ENCODE measurements at regions not wholly inside any gene's neighbourhood (a gene's known extent, or its start where the extent isn't known, plus 50 kb on each side); places are given as distances from the start of the nearest gene placed in this dataset.

DNA sequence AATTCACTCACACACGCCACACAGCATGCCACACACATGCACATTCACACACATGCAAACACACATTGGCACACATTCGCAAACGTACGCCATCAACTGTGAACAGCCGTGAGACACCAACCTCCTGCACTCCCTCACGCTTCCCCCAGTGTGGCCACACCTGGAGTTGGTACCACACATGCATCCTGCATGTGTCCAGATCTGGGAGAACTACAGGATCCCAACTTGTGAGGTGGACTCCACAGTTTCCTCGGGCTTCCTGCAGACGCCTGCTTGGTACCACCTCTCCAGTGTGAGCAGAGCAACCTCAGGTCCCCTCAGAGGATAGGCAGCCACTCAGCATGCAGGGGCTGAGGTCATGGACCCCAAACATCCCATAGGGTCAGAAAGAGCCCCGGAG is 239.0 kb downstream of the EIPR1 start:
- DNase-seq: no peak

DNA sequence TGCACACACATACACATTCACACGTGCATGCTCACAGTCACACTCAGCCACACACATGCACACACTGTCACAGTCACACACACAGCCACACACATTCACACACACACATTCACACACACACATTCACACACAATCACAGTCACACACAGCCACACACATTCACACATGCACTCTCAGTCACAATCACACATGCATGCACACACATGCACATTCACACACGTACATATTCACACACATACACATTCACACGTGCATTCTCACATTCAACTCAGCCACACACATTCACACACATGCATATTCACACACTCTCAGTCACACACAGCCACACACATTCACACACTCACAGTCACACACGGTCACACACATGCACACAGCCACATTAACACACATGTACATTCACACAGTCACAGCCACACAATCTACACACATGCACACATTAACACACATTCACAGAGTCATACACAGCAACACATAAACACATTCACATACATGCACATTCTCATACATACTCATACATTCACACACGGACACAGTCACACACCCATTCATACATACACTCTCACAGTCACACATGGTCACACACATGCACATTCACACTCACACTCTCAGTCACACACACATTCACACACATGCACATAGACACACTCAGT is 239.8 kb downstream of the EIPR1 start:
- no peak for DNase-seq

DNA sequence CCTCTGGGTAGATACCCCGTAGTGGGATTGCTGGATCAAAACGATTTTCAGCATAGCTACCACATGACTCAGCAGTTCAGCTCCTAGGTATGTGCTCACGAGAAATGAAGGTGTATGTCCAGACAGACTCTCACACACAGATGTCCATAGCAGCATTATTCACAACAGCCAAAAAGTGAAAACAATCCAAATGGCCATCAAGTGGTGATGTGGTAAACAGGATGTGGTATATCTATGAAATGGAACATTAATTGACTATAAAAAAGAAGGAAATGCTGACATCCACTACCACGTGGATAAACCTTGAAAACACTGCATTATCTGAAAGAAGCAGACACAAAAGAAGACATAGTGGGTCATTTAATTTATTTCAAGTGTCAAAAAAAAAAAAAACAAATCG is 241.9 kb downstream of the EIPR1 start:
- no peak for DNase-seq

DNA sequence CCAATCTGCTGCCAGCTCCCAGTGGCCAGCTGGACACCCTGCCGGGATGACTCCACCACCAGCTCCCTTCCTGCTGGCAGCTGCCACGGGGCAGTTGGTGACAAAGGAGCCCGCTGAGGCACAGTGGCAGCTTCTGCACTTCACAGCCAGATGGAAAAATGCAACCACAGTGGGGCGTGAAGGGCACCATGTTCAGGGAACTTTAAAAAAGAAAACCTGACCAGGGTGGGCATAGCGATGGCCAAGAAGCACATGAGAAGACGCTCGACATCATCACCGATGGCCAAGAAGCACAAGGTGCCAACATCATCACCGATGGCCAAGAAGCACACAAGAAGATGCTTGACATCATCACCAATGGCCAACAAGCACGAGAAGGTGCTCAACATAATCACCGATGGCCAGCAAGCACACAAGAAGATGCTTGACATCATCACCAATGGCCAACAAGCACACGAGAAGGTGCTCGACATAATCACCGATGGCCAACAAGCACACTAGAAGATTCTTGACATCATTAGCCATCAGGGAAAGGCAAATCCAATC is 243.5 kb downstream of the EIPR1 start:
- DNase-seq: no peak

DNA sequence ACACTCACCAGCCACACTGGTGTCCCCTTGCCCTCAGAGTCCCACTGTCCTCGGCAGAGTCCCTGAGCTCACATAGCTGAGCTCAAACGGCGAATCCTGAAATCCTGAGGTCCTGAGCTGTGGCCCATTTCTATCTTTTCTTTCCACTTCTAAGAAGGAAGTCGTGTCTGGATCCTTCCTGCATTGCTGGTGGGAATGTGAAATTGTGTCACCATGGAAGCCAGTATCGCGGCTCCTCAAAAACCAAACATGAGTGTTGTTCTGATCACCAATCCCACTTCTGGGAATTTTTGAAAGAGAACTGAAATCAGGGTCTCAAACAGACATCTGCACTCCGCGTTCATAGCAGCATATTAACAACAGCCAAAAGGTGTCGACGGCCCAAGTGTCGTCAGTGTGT is 244.7 kb downstream of the EIPR1 start:
- DNase-seq: no peak

DNA sequence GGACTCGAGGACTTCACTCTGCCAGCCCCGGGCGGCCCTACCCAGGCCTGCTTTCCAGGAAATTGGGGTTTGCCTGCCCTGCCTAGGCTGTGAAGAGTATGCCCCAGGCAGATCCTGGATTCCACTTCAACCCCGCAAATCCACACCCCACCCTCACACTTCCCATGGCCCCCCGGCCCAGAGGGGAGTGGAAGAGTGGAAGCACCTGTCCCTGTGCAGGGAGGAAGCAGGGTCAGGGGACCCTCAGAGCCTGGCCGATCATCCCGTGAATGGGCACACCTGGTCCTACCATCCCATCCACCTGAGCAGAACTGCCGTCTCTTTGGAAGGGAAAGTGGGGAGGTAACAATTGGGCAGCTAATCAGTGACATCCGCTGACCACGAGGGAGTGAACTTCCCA is 245.2 kb downstream of the EIPR1 start:
- no peak for DNase-seq

DNA sequence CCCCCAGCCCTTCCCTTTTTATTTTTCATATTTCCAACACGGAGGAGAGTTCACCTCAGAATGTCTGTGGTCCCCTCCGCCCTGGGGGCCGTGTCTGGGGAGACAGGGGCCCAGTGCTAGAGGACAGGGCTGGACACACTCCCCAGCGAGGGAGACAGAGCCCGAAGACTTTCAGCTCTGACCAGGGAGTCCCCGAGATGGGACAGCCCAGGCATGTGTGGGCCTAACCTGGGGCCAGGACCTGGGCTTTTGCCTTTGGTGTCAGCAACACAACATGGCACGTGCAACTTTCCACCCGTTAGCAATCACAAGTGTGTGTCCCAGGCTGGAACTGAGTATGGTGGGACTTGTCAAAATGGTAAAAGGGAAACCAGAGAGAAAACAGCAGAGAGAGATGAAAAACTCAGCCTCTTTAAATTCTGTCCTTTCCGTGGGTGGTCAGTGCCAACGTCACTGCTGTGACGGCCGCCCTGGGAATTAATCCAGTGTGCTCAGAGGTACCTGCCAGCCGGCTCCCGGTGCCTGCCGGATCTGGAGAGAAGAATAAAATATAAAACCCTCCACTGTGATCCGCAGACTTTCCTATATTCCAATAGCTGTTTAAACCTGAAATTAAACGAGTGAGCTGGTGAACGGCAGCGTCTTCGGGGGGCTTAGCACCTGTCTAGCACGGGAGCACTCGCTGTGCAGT is 245.8 kb downstream of the EIPR1 start:
- DNase-seq: no peak

DNA sequence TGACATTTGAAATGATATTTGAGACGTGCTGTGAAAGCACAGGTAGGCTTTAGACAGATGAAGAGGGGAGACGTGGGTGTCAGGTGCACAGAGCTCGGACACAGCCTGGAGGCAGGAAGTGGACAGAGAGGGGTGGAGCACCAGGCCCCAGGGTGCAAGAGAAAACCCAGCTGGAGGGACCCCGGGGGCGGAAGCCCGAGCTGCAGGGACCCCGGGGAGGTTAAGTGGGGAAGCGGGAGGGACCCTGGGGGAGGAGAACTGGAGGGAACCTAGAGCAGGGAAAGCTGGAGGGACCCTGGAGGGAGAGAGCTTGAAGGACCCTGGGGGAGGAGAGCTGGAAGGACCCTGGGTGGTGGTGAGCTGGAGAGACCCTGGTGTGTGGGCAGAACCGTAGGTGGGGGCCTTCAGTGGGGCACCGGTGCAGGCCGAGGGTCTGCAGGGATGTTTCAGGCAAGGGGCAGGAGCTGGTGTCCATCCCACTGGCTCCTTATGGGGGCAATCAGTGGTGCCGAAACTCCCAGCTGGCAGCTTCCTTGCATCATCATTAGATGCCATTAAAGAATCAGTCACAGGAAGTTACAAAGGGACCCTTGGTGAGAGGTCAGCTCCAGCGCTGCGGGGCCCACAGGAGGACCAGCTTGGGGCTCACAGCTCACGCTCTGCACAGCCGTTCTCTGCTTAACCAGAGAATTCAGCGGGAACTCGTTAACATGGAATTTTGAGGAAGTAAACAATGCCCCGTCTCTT is 246.6 kb downstream of the EIPR1 start:
- DNase-seq: no peak

DNA sequence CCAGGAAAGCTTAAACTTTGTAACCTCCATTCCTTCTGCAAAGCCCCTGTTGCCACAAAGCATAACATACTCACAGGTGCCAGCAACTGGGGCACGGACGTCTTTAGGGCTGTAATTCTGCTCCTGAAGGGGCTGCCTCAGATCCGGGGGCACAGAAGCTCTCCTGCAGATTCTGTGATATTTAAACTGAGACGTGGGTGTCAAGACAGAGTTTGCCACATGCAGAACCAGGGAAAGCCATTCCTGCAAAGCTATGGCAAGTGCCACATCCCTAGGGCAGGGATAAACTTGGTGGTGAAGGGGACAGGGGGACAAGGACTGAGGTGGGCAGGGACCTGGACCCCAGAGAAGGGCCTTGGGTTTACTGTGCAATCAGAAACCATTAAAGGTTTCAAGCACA is 247.2 kb downstream of the EIPR1 start:
- no peak for DNase-seq

DNA sequence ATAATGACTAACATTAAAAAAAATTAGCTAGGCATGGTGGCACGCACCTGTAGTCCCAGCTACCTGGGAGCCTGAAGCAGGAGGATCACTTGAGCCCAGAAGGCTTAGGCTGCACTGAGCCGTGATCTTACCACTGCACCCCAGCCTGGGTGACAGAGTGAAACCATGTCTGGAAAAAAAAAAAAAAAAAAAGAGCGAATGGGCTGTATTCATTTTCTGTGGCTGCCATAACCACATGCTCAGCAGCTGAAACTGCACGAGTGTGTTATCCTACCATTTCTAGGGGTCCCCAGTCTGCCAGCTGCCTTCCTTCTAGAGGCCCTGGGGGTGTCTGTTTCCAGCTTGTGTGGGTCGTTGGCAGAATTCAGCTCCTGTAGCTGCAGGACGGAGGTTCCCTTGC is 247.8 kb downstream of the EIPR1 start:
- DNase-seq: no peak

DNA sequence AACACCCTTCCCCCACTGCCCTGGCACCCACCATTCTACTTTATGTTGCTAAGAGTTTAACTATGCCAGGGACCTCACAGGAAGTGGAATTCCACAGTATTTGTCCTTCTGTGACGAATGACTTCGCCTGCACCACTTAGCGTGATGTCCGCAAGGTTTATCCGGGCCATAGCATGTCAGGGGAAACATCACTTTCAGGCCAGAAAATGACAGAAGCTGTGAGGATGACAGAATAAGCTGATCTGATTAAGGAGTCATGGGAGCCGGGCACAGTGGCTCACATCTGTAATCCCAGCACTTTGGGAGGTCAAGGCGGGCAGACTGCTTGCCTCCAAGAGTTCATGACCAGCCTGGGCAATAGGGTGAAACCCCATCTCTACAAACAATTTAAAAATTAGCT is 248.8 kb downstream of the EIPR1 start:
- DNase-seq: no peak

DNA sequence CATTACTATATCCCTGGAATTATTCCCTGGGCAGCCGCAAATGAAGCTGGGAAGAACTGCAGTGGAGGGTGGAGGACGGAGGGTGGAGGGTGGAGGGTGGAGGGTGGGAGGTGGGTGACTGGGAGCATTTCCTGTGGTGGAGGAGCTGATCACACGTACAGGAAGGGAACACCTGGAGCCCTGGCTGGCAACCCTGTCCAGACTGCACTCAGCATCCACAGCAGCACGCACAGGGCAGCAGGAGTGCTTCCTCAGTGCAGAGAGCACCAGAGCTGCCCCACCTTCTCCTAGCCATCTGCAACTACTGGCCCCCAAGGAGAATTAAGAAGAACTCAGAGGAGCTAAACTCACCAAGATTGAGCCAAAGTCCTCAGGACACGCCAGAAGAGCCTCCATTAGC is 249.9 kb downstream of the EIPR1 start:
- no peak for DNase-seq

DNA sequence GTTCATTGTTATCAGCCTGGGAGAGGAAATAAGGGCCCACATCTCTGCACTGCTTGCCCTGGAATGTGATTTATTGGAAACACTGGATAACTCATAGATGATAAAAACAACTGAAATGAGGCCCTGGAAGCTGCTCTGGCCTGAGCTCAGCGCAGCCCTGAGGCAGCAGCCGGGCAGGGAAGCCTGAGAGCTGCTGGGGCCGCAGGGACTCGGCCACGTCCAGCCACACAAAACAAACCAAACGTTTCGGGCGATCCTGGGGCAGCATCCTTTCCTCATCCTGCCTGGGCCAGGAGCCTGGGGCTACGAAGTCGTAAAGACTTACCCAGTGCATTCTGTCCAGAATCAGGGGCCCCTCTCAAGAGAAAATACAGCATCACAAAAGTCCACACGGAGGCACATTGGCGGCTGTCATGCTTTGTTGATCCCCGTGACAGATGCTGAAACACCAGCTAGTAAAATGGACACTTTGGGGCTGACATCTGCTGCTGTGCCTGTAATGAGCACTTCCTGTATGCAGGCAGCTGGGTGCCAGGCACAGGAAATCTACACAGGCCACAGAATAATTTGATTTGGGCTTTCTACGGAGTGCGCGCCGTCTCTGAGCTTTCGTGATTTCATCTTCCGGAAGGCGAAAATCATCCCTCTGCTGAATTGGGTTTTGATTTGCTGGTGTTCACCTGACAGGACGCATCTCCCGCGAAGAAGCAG is 250.6 kb downstream of the EIPR1 start:
- no peak for DNase-seq

DNA sequence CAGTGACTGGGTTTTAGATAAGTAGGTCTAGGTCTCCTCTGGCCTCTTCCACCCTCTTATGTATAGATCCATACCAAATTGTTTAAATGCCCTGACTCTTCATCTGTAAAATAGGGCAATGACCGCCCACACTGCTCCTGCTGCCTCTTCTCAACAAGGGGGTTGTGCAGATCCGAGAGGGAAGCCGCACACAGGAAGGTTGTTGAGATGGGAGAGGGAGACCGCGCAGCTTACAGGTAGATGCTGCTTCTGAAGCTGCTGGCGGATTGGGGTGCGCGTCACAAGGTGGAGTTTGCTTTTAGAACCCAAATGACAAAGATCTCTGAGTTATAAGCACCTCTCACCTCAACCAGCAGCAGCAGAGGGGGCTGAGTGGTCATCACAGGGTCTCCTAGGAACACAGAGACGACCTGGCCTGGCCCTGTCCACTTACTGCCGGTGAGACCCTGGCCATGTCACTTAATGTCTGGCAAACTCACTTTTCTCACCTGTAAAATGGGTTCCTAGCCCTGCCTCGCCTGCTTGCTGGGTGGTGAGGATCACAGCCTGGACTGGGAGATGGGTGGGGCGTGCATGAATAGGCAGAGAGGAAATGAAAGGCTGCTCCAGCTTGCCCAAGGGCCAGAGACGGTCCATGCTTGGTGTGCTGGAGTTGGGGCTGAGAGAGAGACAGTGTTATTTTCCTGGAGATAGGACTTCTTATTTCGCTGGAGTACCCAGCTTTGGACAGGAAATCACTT is 251.3 kb downstream of the EIPR1 start:
- DNase-seq: no peak

DNA sequence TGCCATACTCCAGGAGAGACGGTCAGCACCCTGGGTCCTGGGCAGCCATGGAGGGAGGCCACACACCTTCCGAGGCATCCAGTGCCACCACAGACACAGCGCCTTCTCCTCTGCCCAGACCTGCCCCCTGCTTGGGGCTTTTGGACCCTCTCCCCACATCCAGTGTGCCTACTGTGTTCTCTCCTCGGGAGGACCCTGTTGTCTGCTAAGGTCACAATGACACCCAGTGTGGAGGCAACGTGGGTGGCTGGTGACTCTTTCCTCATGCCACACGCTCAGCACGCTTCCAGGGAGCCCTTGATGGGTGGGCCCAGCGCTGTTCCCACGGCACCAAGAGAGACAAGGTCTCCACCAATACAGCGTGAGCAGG is 251.9 kb downstream of the EIPR1 start:
- no peak for DNase-seq

DNA sequence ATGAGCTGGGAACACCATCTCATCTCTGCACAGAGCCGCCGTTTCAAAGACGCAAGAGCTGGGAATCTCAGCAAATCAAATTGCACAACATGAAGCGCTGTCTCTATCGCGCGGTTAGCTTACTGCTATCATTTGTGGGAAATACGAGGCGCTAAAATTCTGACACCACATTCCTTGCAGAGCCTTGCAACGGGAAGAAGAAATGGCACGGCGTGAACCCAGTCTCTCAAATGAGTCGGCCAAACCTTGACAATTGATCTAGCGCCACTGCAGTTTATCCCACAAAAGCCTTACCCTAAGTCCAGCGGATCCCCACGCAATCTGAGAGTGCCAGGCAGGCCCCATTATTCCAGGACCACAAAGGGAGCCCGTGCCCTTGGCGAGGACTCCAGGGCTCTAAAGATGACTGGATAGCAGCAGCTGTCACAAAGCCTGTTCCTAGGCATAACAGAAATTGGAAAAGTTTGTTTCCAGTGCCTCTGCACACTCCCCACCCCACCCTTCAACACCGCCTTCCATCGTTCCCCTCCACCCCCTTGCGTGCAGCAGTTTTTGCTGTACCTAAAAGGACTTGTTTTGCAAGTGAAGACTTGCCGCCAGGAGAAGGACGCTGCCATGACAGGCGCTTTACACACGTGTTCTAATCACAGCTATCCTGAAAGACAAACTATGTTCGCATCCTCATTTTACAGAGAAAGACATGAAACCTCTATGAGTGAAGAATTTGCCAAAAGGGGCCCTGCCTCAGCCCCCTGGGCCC is 252.4 kb downstream of the EIPR1 start:
- no peak for DNase-seq

DNA sequence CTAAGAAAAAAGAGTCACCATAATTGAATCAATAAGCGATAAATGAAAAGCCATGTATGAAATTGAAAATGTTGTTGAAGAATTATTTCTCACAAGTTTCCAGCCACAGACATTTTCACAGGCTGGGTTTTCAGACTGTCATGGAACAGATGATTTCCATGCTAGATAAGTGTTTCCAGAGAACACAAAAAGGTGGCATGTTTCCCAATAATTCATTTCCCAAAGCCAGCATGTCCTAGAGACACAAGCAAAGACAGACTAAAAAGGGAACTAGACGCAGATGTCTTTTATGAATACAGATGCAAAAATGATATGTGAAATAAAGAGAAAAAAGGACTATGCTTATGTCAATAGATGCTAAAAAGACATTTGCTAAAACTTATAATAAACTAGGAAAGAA is 255.1 kb downstream of the EIPR1 start:
- DNase-seq: no peak

DNA sequence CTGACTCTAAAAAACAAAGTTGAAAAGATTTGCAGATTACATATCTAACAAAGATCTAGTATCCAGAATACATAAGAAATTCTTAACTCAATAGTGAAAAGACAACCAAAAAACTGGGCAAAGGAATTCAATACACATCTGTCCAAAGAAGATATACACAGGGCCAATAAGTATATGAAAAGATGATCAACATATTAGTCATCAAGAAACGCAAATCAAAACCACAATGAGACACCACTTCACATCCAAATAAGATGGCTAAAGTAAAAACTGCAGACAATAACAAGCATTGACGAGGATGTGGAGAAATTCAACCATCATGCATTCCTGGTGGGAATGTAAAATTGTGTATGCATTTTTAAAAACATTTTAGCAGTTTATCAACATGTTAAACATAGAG is 256.0 kb downstream of the EIPR1 start:
- no peak for DNase-seq

DNA sequence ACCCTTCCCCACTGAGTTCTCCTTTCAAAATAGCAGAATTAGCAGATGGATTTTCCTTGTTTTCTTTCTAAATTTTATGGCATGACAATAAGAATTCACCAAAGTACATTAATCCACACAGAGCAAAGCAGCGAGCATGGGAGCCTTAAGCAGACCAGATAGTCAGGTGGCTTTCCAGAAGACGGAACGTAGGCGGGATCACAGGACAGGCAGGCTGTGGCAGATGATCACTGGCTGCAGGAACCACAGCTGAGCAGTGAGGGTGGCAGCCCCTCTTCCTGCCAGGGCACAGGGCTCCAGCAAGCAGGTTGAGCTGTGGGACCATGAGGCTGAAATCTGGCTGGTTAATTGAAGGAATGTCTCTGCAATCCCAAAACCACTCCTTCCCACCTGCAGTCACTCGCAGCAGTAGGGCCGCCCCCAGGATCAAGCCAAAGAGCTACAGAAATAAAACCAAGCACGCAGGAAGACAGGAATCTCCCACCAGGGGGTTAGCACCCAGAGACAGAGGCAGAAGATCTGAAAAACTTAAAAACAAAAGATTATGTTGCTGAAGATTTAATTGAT is 259.9 kb downstream of the EIPR1 start:
- DNase-seq: no peak

DNA sequence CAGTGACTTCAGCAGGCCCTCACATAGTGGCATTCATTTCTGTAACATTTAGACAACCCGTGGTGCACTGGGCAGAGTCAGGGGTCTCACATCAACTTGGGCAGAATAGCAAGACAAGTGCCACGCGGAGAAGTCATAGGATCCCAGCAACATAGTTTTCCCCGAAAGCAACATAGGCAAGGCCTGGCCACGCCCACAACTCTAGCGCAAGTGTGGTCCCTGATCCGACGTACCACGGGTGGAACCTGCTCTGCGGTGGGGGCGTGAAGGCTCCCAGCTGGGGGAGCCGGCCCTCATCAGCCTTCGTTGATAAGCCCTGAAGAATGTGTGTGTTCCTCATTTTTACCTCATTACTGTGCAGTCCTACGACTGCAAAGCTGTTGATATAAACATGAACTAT is 261.2 kb downstream of the EIPR1 start:
- no peak for DNase-seq

DNA sequence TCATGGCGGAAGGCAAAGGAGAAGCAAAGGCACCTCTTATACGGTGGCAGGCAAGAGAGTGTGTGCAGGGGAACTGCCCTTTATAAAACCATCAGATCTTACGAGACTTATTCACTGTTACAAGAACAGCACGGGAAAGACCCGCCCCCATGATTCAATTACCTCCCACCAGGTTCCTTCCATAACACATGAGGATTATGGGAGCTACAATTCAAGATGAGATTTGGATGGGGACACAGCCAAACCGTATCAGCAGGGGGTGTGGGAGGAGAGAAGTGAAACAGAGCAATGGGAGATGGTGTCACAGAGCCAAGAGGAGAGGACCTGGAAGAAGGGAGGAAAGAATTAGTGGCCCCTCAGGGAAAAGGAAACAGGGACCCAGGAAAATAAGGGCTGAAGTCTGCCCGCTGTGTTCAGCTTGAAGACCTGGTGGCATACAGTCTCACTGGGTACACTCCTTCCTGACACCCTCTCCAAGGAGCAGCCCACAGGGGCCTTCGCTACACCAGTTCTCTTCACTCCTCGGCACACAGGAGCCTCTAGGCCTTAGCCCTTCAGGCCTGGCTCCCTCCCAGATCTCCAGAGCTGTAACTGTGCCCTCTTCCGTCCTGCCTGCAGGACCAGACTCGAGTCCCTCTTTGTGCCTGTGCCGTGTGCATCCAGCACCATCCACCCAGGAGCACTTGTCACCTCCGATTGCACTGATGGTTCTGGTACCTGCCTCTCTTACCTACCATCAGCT is 262.1 kb downstream of the EIPR1 start:
- DNase-seq: no peak
